ENCODE measurements at regions not wholly inside any gene's neighbourhood (a gene's known extent, or its start where the extent isn't known, plus 50 kb on each side); places are given as distances from the start of the nearest gene placed in this dataset.

DNA sequence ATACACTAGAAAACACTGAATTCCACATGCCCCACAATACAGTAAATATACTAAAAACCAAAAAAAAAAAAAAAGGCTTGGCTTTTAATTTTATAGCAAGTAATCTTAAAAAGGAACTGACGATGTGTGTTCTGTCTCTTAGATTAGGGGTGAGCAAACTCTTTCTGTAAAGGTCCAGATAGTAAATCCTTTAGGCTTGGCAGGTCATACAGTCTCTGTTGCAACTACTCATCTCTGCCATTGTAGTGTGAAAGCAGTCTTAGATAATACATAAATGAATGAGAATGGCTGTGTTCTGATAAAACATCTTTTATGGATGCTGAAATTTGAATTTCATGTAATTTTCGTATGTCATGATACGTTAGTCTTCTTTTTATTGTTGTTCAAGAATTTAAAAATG, 150.2 kb downstream of the SLC30A10 start:
- TF ChIP-seq EZH2phosphoT487 (IDR thresholded peaks at IDR 0.05; ENCODE audit: insufficient read depth, low read depth) (no peak), EZH2 (IDR thresholded peaks at IDR 0.05; ENCODE audit: insufficient read depth, poor library complexity, severe bottlenecking) (no peak)
